H9 (cell line): ENCODE measurements at regions not wholly inside any gene's neighbourhood (a gene's known extent, or its start where the extent isn't known, plus 50 kb on each side); places are given as distances from the start of the nearest gene placed in this dataset.

Experiments used
- DNase-seq: peaks from one replicate; pipeline ENCODE4 v3.0.0-alpha.2; 2017
- H2AFZ ChIP-seq: one replicate; pipeline ENCODE4 v1.6.1; 2013; ENCODE audit warnings: mild to moderate bottlenecking, low read length, control low read depth, moderate library complexity
- H2AK5ac ChIP-seq: 2 replicates; pipeline ENCODE4 v1.6.1; 2013; ENCODE audit warnings: low read length, control low read depth, mixed read lengths; ENCODE audit not compliant: insufficient read length
- H2BK120ac ChIP-seq: one replicate; pipeline ENCODE4 v1.6.1; 2013; ENCODE audit warnings: low read depth, mild to moderate bottlenecking, low read length, control low read depth, inconsistent platforms; ENCODE audit not compliant: poor library complexity, severe bottlenecking
- H2BK12ac ChIP-seq: 2 replicates; pipeline ENCODE4 v1.6.1; 2013; ENCODE audit warnings: low read length, control low read depth, mixed read lengths, low read depth; ENCODE audit not compliant: insufficient read length
- H2BK15ac ChIP-seq: 2 replicates; pipeline ENCODE4 v1.6.1; 2013; ENCODE audit warnings: low read depth, low read length, control low read depth
- H2BK20ac ChIP-seq: one replicate; pipeline ENCODE4 v1.6.1; 2013; ENCODE audit warnings: low read depth, mild to moderate bottlenecking, low read length, control low read depth, inconsistent platforms; ENCODE audit not compliant: poor library complexity, severe bottlenecking
- H2BK5ac ChIP-seq: 2 replicates; pipeline ENCODE4 v1.6.1; 2013; ENCODE audit warnings: low read length, control low read depth, mixed read lengths; ENCODE audit not compliant: insufficient read length
- H3K14ac ChIP-seq: 2 replicates; pipeline ENCODE4 v1.6.1; 2013; ENCODE audit warnings: low read length, control low read depth; ENCODE audit not compliant: insufficient read depth
- H3K18ac ChIP-seq: 2 replicates; pipeline ENCODE4 v1.6.1; 2013; ENCODE audit warnings: low read depth, mild to moderate bottlenecking, mixed read lengths, low read length, control low read depth; ENCODE audit not compliant: insufficient read length
- H3K23ac ChIP-seq: 2 replicates; pipeline ENCODE4 v1.6.1; 2013; ENCODE audit warnings: low read length, control low read depth, mixed read lengths, low read depth; ENCODE audit not compliant: insufficient read length
- H3K23me2 ChIP-seq: 2 replicates; pipeline ENCODE4 v1.6.1; 2013; ENCODE audit warnings: low read depth, mild to moderate bottlenecking, mixed read lengths, low read length, control low read depth; ENCODE audit not compliant: insufficient read length, poor library complexity, severe bottlenecking
- H3K27ac ChIP-seq: 2 replicates; pipeline ENCODE4 v1.5.1; 2013; ENCODE audit warnings: low read length, control low read depth, mixed read lengths, low read depth; ENCODE audit not compliant: insufficient read length
- H3K27me3 ChIP-seq: 2 replicates; pipeline ENCODE4 v1.6.1; 2013; ENCODE audit warnings: low read length, control low read depth, inconsistent platforms; ENCODE audit not compliant: insufficient read depth
- H3K4ac ChIP-seq: 2 replicates; pipeline ENCODE4 v1.6.1; 2013; ENCODE audit warnings: low read depth, mild to moderate bottlenecking, control low read depth, inconsistent platforms, low read length, moderate library complexity
- H3K4me1 ChIP-seq: 2 replicates; pipeline ENCODE4 v1.6.1; 2013; ENCODE audit warnings: low read length, control low read depth, inconsistent platforms; ENCODE audit not compliant: insufficient read depth
- H3K4me2 ChIP-seq: 2 replicates; pipeline ENCODE4 v1.6.1; 2013; ENCODE audit warnings: low read length, control low read depth, mixed read lengths; ENCODE audit not compliant: insufficient read length, insufficient read depth
- H3K56ac ChIP-seq: 2 replicates; pipeline ENCODE4 v1.6.1; 2013; ENCODE audit warnings: low read depth, mild to moderate bottlenecking, mixed read lengths, low read length, control low read depth; ENCODE audit not compliant: insufficient read length
- H3K79me1 ChIP-seq: 2 replicates; pipeline ENCODE4 v1.6.1; 2013; ENCODE audit warnings: low read depth, mild to moderate bottlenecking, moderate library complexity, low read length, control low read depth, inconsistent platforms; ENCODE audit not compliant: insufficient read depth, poor library complexity, severe bottlenecking
- H3K79me2 ChIP-seq: 2 replicates; pipeline ENCODE4 v1.6.1; 2013; ENCODE audit warnings: low read length, control low read depth, inconsistent platforms; ENCODE audit not compliant: insufficient read depth
- H3K9ac ChIP-seq: 2 replicates; pipeline ENCODE4 v1.6.1; 2013; ENCODE audit warnings: low read length, control low read depth, mixed read lengths; ENCODE audit not compliant: insufficient read length; ENCODE audit errors: extremely low read depth
- H3K9me3 ChIP-seq: one replicate; pipeline ENCODE4 v1.6.1; 2013; ENCODE audit warnings: low read depth, low read length, inconsistent platforms; ENCODE audit not compliant: control insufficient read depth
- H3T11ph ChIP-seq: one replicate; pipeline ENCODE4 v1.6.1; 2013; ENCODE audit warnings: mild to moderate bottlenecking, low read length, control low read depth, inconsistent platforms
- H4K20me1 ChIP-seq: one replicate; pipeline ENCODE4 v1.6.1; 2013; ENCODE audit not compliant: control insufficient read depth, insufficient read length, insufficient read depth
- H4K5ac ChIP-seq: 2 replicates; pipeline ENCODE4 v1.6.1; 2013; ENCODE audit warnings: low read depth, mild to moderate bottlenecking, mixed read lengths, low read length, control low read depth; ENCODE audit not compliant: insufficient read length
- H4K8ac ChIP-seq: replicated peaks from 2 replicates; pipeline ENCODE4 v1.6.1; 2013; ENCODE audit warnings: low read length, control low read depth, mixed read lengths, low read depth; ENCODE audit not compliant: insufficient read length
- H4K91ac ChIP-seq: 2 replicates; pipeline ENCODE4 v1.6.1; 2013; ENCODE audit warnings: low read depth, mild to moderate bottlenecking, moderate library complexity, mixed read lengths, low read length, control low read depth; ENCODE audit not compliant: insufficient read length
- H3K27ac Mint-ChIP-seq, 3 experiments: 2 replicates in 2 of 3; 3 replicates in 1 of 3; pipeline ENCODE4 v1.8.0; 2020 to 2021; ENCODE audit warnings: mixed read lengths in 3 of 3, mild to moderate bottlenecking in 1 of 3, moderate library complexity in 1 of 3
- H3K27me3 Mint-ChIP-seq: 2 replicates; pipeline ENCODE4 v1.8.0; 2021; ENCODE audit warnings: low read depth, mild to moderate bottlenecking, moderate library complexity, mixed read lengths
- H3K36me3 Mint-ChIP-seq, 3 experiments: 2 replicates in 2 of 3; 3 replicates in 1 of 3; pipeline ENCODE4 v1.8.0; 2020 to 2021; ENCODE audit warnings: low read depth in 3 of 3, mixed read lengths in 3 of 3; ENCODE audit not compliant: insufficient read depth in 1 of 3
- H3K4me1 Mint-ChIP-seq, 2 experiments: 2 replicates each; pipeline ENCODE4 v1.8.0; 2020; ENCODE audit warnings: mixed read lengths in 2 of 2
- H3K4me3 Mint-ChIP-seq, 2 experiments: 2 replicates in 1 of 2; 3 replicates in 1 of 2; pipeline ENCODE4 v1.8.0; 2020 to 2021; ENCODE audit warnings: mild to moderate bottlenecking in 2 of 2, mixed read lengths in 2 of 2, moderate library complexity in 1 of 2
- H3K9me3 Mint-ChIP-seq, 2 experiments: 2 replicates in 1 of 2; 3 replicates in 1 of 2; pipeline ENCODE4 v1.8.0; 2020; ENCODE audit warnings: mild to moderate bottlenecking in 2 of 2, mixed read lengths in 2 of 2, moderate library complexity in 1 of 2
- WGBS: extraction: QIAGEN DNeasy Blood & Tissue Kit; methylation state at CpG from one replicate; pipeline ENCODE4 v1.1.7; 2013; ENCODE audit warnings: missing lambda C conversion rate, low lambda C conversion rate, mixed read lengths; ENCODE audit not compliant: insufficient read length; ENCODE audit errors: extremely low coverage; 5-methylcytosine and 5-hydroxymethylcytosine counted together
- TF ChIP-seq, protein P1 (sequence below): fragments of 200-600 bp; sonication (generic); conservative IDR thresholded peaks from 3 replicates; pipeline ENCODE4 v1.8.0; 2021; ENCODE audit warnings: antibody characterized with exemption, mild to moderate bottlenecking

- WGBS: no CpG with 5 or more reads among the region's 1 CpG
- no peak overlapping the region for H2BK20ac ChIP-seq
- no peaks in the 10 kb centered on the region for H3K79me1 ChIP-seq
- no peak overlapping the region for H3K4ac ChIP-seq
- no peak overlapping the region for H3T11ph ChIP-seq
- no peak overlapping the region for H3K27ac Mint-ChIP-seq
- no peak overlapping the region for H3K27ac ChIP-seq
- H2BK5ac ChIP-seq: no peak overlapping the region
- H4K8ac ChIP-seq: no peak overlapping the region
- H3K18ac ChIP-seq: no peak overlapping the region
- H3K4me2 ChIP-seq: no peak overlapping the region
- H2BK15ac ChIP-seq: no peak overlapping the region
- H3K9me3 Mint-ChIP-seq: no peaks in the 10 kb centered on the region; a peak in 3 of 5 replicates
- H4K5ac ChIP-seq: no peak overlapping the region
- no peak overlapping the region for H3K23ac ChIP-seq
- H3K4me3 Mint-ChIP-seq: no peak overlapping the region
- no peaks in the 10 kb centered on the region for H3K79me2 ChIP-seq
- no peak overlapping the region for H3K56ac ChIP-seq
- H3K14ac ChIP-seq: no peak overlapping the region
- no peak for DNase-seq
- no peaks in the 10 kb centered on the region for H3K23me2 ChIP-seq
- H2BK12ac ChIP-seq: no peak overlapping the region
- H4K20me1 ChIP-seq: no peaks in the 10 kb centered on the region
- no peaks in the 10 kb centered on the region for H3K27me3 ChIP-seq
- H2BK120ac ChIP-seq: no peak overlapping the region
- no peak overlapping the region for H3K9ac ChIP-seq
- no peaks in the 10 kb centered on the region for H3K9me3 ChIP-seq
- H3K36me3 Mint-ChIP-seq: no peaks in the 10 kb centered on the region
- H3K4me1 Mint-ChIP-seq: 0 out of 4 replicates have a peak, but pooled peaks cover 0 to 4% of the 10 kb centered on the region in 2 experiments
- H2AK5ac ChIP-seq: no peak overlapping the region
- H4K91ac ChIP-seq: no peak overlapping the region
- H3K4me1 ChIP-seq: no peaks in the 10 kb centered on the region; the same call in 1 of the 2 replicates
- no peak overlapping the region for H2AFZ ChIP-seq
- H3K27me3 Mint-ChIP-seq: no peaks in the 10 kb centered on the region
- TF ChIP-seq, protein P1, sequence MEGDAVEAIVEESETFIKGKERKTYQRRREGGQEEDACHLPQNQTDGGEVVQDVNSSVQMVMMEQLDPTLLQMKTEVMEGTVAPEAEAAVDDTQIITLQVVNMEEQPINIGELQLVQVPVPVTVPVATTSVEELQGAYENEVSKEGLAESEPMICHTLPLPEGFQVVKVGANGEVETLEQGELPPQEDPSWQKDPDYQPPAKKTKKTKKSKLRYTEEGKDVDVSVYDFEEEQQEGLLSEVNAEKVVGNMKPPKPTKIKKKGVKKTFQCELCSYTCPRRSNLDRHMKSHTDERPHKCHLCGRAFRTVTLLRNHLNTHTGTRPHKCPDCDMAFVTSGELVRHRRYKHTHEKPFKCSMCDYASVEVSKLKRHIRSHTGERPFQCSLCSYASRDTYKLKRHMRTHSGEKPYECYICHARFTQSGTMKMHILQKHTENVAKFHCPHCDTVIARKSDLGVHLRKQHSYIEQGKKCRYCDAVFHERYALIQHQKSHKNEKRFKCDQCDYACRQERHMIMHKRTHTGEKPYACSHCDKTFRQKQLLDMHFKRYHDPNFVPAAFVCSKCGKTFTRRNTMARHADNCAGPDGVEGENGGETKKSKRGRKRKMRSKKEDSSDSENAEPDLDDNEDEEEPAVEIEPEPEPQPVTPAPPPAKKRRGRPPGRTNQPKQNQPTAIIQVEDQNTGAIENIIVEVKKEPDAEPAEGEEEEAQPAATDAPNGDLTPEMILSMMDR: no peak
Observed at GRCh38 chr4:124055336-124055735, 657.2 kb downstream of the ANKRD50 start.
